ENCODE measurements at regions not wholly inside any gene's neighbourhood (a gene's known extent, or its start where the extent isn't known, plus 50 kb on each side); places are given as distances from the start of the nearest gene placed in this dataset.
A peak's percentile ranks its signal among the peaks of the same experiment; 100 is the strongest.

DNA sequence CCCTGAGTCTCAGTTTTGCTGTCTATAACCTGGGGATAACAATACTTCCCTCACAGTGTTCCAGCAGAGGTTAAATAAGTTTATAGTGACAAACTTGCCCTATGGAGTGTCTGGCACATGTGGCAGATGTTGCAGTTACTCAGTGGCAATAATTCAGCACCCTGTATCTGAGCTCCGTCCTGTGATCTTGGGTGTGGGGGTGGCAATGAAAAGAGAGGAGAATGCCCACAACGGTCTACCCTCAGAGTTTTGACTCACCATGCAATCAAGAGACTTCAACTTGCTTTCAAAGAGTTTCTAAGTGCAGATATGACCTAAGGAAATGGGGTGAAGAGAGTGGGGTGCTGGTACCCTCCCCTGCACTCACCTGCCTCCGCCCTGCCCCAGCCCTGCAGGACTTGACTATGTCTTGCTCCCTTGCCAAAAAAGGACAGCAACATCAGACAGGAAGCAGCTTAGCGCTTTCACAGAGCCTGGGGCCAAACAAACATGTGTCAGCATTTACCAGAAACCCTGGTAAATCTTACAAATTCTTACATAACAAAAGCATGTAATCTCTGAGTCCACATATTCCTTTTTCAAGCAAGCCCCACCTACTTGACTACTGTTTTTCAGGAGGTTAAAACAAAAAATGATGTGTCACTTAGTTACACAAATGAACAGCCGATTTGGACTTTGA is 185.1 kb upstream of the CAMK1G start:
- intact Hi-C loops (cut with DNase I): no loop called here
- Histone ChIP-seq H3K9me3 (no peaks in the 10 kb centered on the region), H3K27me3 (no peaks in the 10 kb centered on the region), H3K4me1 (peaks cover 42% of the 10 kb centered on the region), H3K27ac (peak overlapping the region; percentile 16), H3K4me3 (no peak overlapping the region), H3K36me3 (no peaks in the 10 kb centered on the region)
- TF ChIP-seq POLR2AphosphoS5 (IDR thresholded peaks at IDR 0.05; ENCODE audit: insufficient read depth in 1 of 2, low read depth in 1 of 2): peak in 1 of 2 donors; percentile 44
- TF ChIP-seq POLR2A (IDR thresholded peaks at IDR 0.05): no peak
- DNase-seq (ENCODE audit: extremely low spot score in 2 of 2): no peak

DNA sequence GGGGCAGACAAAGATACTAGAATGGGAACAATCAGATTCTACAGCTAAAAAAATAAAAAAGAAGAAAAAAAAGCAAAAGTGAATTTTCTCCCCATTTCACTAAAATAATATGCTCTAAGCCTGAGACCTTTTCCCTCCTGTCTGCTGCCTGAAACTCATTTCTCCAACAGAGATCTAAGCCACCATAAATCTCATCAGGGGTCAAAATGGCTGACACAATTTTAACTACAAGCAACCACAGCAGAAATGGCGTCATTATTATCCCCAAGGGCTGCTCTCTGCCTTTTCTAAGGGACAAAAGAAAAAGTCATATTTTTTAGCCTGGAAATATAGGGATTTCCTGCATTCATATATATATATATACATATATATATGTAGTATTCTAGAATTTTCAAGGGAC is 183.7 kb upstream of the CAMK1G start:
- Histone ChIP-seq H3K36me3 (no peaks in the 10 kb centered on the region), H3K4me3 (no peak overlapping the region), H3K27ac (no peak overlapping the region), H3K9me3 (no peaks in the 10 kb centered on the region), H3K4me1 (peaks cover 42% of the 10 kb centered on the region), H3K27me3 (no peaks in the 10 kb centered on the region)
- no peak for DNase-seq (ENCODE audit: extremely low spot score in 2 of 2)
- intact Hi-C loops (cut with DNase I): no loop called here
- no peak for TF ChIP-seq POLR2AphosphoS5 (IDR thresholded peaks at IDR 0.05; ENCODE audit: insufficient read depth in 1 of 2, low read depth in 1 of 2)
- TF ChIP-seq CTCF (IDR thresholded peaks at IDR 0.05): no peak
- TF ChIP-seq POLR2A (IDR thresholded peaks at IDR 0.05): no peak

DNA sequence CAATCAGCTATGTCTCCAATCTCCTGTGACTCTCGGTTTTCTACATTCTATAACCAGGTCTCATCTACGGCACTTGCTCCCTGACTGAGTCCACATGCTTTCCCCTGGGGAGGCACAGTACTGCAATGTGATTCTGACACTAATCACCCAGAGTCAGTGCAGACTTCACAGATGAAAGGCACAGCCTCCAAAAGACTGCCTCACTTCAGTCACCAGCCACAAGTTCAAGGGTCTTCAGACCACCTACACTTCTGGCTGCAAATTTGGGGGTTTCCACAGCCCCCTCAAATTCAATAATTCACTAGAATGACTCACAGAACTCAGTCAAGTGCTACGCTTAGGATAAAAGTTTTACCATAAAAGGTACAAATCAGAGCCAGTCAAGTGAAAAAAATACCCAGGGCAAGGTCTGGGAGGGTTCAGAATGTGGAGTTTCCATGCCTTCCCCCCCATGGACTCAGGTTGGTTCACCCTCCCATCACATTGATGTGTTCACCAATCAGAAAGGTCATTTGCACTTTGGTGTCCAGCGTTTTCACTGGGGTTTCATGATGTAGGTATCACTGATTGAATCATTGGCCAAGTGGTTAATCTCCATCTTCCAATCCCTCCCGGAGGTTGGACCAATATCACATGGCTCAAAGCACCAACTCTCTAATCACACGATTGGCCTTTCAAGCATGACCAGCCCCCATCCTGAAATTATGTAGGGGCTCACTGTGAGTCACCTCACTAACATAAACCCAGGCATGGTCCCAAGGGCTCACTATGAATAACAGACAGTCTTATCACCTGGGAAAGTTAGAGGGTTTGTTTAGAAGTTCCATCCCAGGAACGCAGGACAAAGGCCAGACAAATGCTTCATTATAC is 182.9 kb upstream of the CAMK1G start:
- no peak for TF ChIP-seq POLR2AphosphoS5 (IDR thresholded peaks at IDR 0.05; ENCODE audit: insufficient read depth in 1 of 2, low read depth in 1 of 2)
- TF ChIP-seq POLR2A (IDR thresholded peaks at IDR 0.05): no peak
- TF ChIP-seq CTCF (IDR thresholded peaks at IDR 0.05): no peak
- intact Hi-C loops (cut with DNase I): no loop called here
- no peak for DNase-seq (ENCODE audit: extremely low spot score in 2 of 2)
- no peaks in the 10 kb centered on the region for H3K36me3 ChIP-seq
- H3K4me3 ChIP-seq: no peak overlapping the region
- H3K27me3 ChIP-seq: no peaks in the 10 kb centered on the region
- H3K27ac ChIP-seq: no peak overlapping the region
- H3K9me3 ChIP-seq: no peaks in the 10 kb centered on the region
- H3K4me1 ChIP-seq: peaks cover 38% of the 10 kb centered on the region

- Histone ChIP-seq H3K27me3 (no peaks in the 10 kb centered on the region), H3K4me3 (no peak overlapping the region), H3K4me1 (peaks cover 19% of the 10 kb centered on the region), H3K9me3 (no peaks in the 10 kb centered on the region), H3K27ac (no peak overlapping the region), H3K36me3 (no peaks in the 10 kb centered on the region)
- no peak for TF ChIP-seq CTCF (IDR thresholded peaks at IDR 0.05)
- no peak for TF ChIP-seq POLR2AphosphoS5 (IDR thresholded peaks at IDR 0.05; ENCODE audit: insufficient read depth in 1 of 2, low read depth in 1 of 2)
- TF ChIP-seq POLR2A (IDR thresholded peaks at IDR 0.05): no peak
- intact Hi-C loops (cut with DNase I): no loop called here
- DNase-seq (ENCODE audit: extremely low spot score in 2 of 2): no peak
Measured at GRCh38 chr1:209402697-209403096, 180.8 kb upstream of the CAMK1G start.

DNA sequence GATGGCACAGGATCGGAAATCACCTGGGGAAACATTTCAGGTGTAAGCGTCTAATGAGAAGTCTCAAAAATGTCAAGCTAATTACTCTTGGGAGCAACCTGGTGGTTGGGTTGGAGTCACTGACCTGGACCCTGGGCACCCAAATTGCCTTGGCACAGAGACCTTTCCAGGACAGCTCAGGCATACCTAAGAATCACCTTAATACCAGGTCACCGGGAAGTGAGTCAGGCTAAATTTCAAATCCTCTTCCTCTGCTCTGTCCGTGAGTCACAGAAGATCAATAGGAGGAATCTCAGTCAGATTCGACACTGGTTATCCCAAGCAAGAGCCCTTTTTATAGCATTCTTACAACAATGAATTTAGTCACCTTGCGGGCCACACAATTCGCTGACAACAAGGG is 179.6 kb upstream of the CAMK1G start:
- no peaks in the 10 kb centered on the region for H3K27me3 ChIP-seq
- intact Hi-C loops (cut with DNase I): no loop called here
- no peak overlapping the region for H3K4me3 ChIP-seq
- H3K27ac ChIP-seq: no peak overlapping the region
- H3K4me1 ChIP-seq: peaks cover 7% of the 10 kb centered on the region
- no peaks in the 10 kb centered on the region for H3K36me3 ChIP-seq
- no peaks in the 10 kb centered on the region for H3K9me3 ChIP-seq
- no peak for DNase-seq (ENCODE audit: extremely low spot score in 2 of 2)
- TF ChIP-seq POLR2A (IDR thresholded peaks at IDR 0.05): no peak
- no peak for TF ChIP-seq POLR2AphosphoS5 (IDR thresholded peaks at IDR 0.05; ENCODE audit: insufficient read depth in 1 of 2, low read depth in 1 of 2)
- no peak for TF ChIP-seq CTCF (IDR thresholded peaks at IDR 0.05)
